GM23338 (cell line): ENCODE measurements at regions not wholly inside any gene's neighbourhood (a gene's known extent, or its start where the extent isn't known, plus 50 kb on each side); places are given as distances from the start of the nearest gene placed in this dataset.

Experiments used
- CREB1 ChIP-seq: fragments of 250-450 bp; sonication (Bioruptor Pico); IDR thresholded peaks from 2 replicates; pipeline ENCODE4 v1.5.0; 2020; ENCODE audit warnings: low read depth, mild to moderate bottlenecking, moderate library complexity
- ETS1 ChIP-seq: IDR thresholded peaks from 2 replicates; pipeline ENCODE4 v1.6.1; 2016; ENCODE audit warnings: antibody characterized with exemption
- EZH2 ChIP-seq: fragments of 200-600 bp; sonication (generic); IDR thresholded peaks from one replicate; pipeline ENCODE4 v1.8.0; 2017; ENCODE audit warnings: antibody characterized with exemption, mild to moderate bottlenecking, low read depth; ENCODE audit not compliant: unreplicated experiment
- EZH2phosphoT487 ChIP-seq: fragments of 200-600 bp; sonication (generic); IDR thresholded peaks from one replicate; pipeline ENCODE4 v1.8.1; 2018; ENCODE audit warnings: antibody characterized with exemption; ENCODE audit not compliant: unreplicated experiment
- JUNB ChIP-seq: IDR thresholded peaks from one replicate; pipeline ENCODE4 v1.6.1; 2016; ENCODE audit warnings: antibody characterized with exemption; ENCODE audit not compliant: unreplicated experiment
- NANOG ChIP-seq: IDR thresholded peaks from 2 replicates; pipeline ENCODE4 v1.6.1; 2016; ENCODE audit warnings: antibody characterized with exemption, borderline replicate concordance
- POLR2AphosphoS5 ChIP-seq: IDR thresholded peaks from 2 replicates; pipeline ENCODE4 v1.6.1; 2016; ENCODE audit warnings: antibody characterized with exemption, low read depth
- REST ChIP-seq: IDR thresholded peaks from one replicate; pipeline ENCODE4 v1.6.1; 2018; ENCODE audit warnings: antibody characterized with exemption; ENCODE audit not compliant: unreplicated experiment
- STAT1 ChIP-seq: IDR thresholded peaks from one replicate; pipeline ENCODE4 v1.6.1; 2016; ENCODE audit warnings: antibody characterized with exemption; ENCODE audit not compliant: unreplicated experiment
- ZNF114 ChIP-seq: fragments of 250-450 bp; sonication (Bioruptor Pico); IDR thresholded peaks from 2 replicates; pipeline ENCODE4 v1.5.0; 2020; ENCODE audit warnings: mild to moderate bottlenecking, moderate library complexity
- ZNF331 ChIP-seq: fragments of 250-450 bp; sonication (Bioruptor Pico); IDR thresholded peaks from 2 replicates; pipeline ENCODE4 v1.5.0; 2020; ENCODE audit warnings: low read depth, mild to moderate bottlenecking, moderate library complexity
- ZNF462 ChIP-seq: fragments of 250-450 bp; sonication (Bioruptor Pico); IDR thresholded peaks from 2 replicates; pipeline ENCODE4 v1.5.0; 2020; ENCODE audit warnings: mild to moderate bottlenecking, moderate library complexity
- TF ChIP-seq, protein P1 (sequence below), 2 experiments: fragments of 200-600 bp in 1 of 2; sonication (generic) in 1 of 2; conservative IDR thresholded peaks; 2 replicates each; pipeline versions ENCODE4 v1.5.1 to v1.6.1; 2016 to 2017; ENCODE audit warnings: antibody characterized with exemption in 2 of 2, low read depth in 2 of 2, mild to moderate bottlenecking in 2 of 2, moderate library complexity in 1 of 2

DNA sequence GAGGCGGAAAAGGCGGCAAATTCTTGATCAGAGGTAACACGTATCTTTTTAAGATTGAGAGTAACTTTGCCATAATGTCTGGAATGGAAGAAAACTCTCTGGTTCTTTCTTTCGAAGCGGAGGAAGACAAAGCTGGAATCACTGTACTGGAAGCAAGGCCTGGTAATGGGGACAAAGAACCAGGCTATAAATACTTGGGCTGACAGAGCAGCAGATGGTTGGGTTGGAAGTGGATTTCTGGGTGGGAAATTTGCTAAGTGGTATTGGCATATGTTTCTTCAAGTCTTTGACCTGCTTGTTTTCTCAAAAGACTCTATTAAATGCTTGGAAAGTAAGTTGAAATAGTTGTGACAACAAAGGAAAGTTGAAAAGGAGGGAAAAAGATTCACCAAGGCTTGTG lies 87.3 kb upstream of the SFMBT2 start:
- TF ChIP-seq JUNB (no peak), REST (no peak), CREB1 (CRISPR knock-in tag) (no peak), POLR2AphosphoS5 (no peak), EZH2phosphoT487 (no peak), EZH2 (no peak), ETS1 (no peak), ZNF462 (CRISPR knock-in tag) (no peak), ZNF114 (CRISPR knock-in tag) (no peak), STAT1 (no peak), ZNF331 (no peak), NANOG (no peak)
- TF ChIP-seq, protein P1, sequence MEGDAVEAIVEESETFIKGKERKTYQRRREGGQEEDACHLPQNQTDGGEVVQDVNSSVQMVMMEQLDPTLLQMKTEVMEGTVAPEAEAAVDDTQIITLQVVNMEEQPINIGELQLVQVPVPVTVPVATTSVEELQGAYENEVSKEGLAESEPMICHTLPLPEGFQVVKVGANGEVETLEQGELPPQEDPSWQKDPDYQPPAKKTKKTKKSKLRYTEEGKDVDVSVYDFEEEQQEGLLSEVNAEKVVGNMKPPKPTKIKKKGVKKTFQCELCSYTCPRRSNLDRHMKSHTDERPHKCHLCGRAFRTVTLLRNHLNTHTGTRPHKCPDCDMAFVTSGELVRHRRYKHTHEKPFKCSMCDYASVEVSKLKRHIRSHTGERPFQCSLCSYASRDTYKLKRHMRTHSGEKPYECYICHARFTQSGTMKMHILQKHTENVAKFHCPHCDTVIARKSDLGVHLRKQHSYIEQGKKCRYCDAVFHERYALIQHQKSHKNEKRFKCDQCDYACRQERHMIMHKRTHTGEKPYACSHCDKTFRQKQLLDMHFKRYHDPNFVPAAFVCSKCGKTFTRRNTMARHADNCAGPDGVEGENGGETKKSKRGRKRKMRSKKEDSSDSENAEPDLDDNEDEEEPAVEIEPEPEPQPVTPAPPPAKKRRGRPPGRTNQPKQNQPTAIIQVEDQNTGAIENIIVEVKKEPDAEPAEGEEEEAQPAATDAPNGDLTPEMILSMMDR (conservative IDR thresholded peaks at IDR 0.05; ENCODE audit: low read depth in 2 of 2): no peak
